PC-3 (cell line): ENCODE measurements at regions not wholly inside any gene's neighbourhood (a gene's known extent, or its start where the extent isn't known, plus 50 kb on each side); places are given as distances from the start of the nearest gene placed in this dataset.
A peak's percentile ranks its signal among the peaks of the same experiment; 100 is the strongest.

Source experiments
- ATAC-seq: fragments of 200-7000 bp; cut with Tn5 transposase; 2 replicates; pipeline ENCODE4 v1.9.1; 2020; ENCODE audit warnings: mild to moderate bottlenecking, moderate library complexity
- BruUV-seq: library from RNA; stranded (reverse); fragments of 400-500 nt; replicated peaks from 2 replicates; lab custom pipeline; 2021; lab: Mats Ljungman, UMichigan
- CTCF ChIA-PET: fragments of 300-600 bp; sonication (Branson Sonifier 250); formaldehyde crosslinking; loops from one replicate; lab custom pipeline; 2022; ENCODE audit warnings: antibody characterized with exemption; lab: Charles Lee
- POLR2A ChIA-PET: fragments of 300-600 bp; sonication (Branson Sonifier 250); formaldehyde crosslinking; loops from one replicate; lab custom pipeline; 2022; ENCODE audit warnings: antibody characterized with exemption; ENCODE audit not compliant: unreplicated experiment; lab: Charles Lee
- DNase-seq: peaks from one replicate; pipeline ENCODE4 v3.0.0-alpha.2; 2015
- H2AFZ ChIP-seq: fragments of 300-600 bp; sonication (generic); 2 replicates; pipeline ENCODE4 v1.6.0; 2016; ENCODE audit warnings: antibody characterized with exemption, low read length
- H3F3A ChIP-seq: fragments of 300-600 bp; sonication (generic); one replicate; pipeline ENCODE4 v1.6.0; 2017; ENCODE audit warnings: antibody characterized with exemption, low read length, control low read depth, mild to moderate bottlenecking; ENCODE audit not compliant: unreplicated experiment
- H3K27ac ChIP-seq: fragments of 300-600 bp; sonication (generic); 2 replicates; pipeline ENCODE4 v1.5.1; 2016; ENCODE audit warnings: mild to moderate bottlenecking, low read length
- H3K27me3 ChIP-seq: fragments of 300-600 bp; sonication (generic); 2 replicates; pipeline ENCODE4 v1.6.1; 2016; ENCODE audit warnings: low read length, mixed read lengths
- H3K36me3 ChIP-seq: fragments of 300-600 bp; sonication (generic); 2 replicates; pipeline ENCODE4 v1.6.1; 2016; ENCODE audit warnings: low read depth, mixed run types, low read length, mixed read lengths
- H3K4me1 ChIP-seq: fragments of 300-600 bp; sonication (generic); 2 replicates; pipeline ENCODE4 v1.5.1; 2016; ENCODE audit warnings: low read length; ENCODE audit not compliant: insufficient read depth
- H3K4me2 ChIP-seq: fragments of 300-600 bp; sonication (generic); 2 replicates; pipeline ENCODE4 v1.6.0; 2016; ENCODE audit warnings: low read length
- H3K4me3 ChIP-seq: fragments of 300-600 bp; sonication (generic); 2 replicates; pipeline ENCODE4 v1.5.1; 2016; ENCODE audit warnings: mild to moderate bottlenecking, low read length, mixed read lengths
- H3K79me2 ChIP-seq: fragments of 300-600 bp; sonication (generic); 2 replicates; pipeline ENCODE4 v1.6.1; 2017; ENCODE audit warnings: low read length, mixed read lengths
- H3K9ac ChIP-seq: fragments of 300-600 bp; sonication (generic); 2 replicates; pipeline ENCODE4 v1.6.0; 2016; ENCODE audit warnings: mild to moderate bottlenecking, low read length
- H3K9me2 ChIP-seq: fragments of 300-600 bp; sonication (generic); replicated peaks from 2 replicates; pipeline ENCODE4 v1.6.1; 2016; ENCODE audit warnings: mixed run types, low read length, mixed read lengths
- H3K9me3 ChIP-seq: fragments of 300-600 bp; sonication (generic); 2 replicates; pipeline ENCODE4 v1.6.1; 2016; ENCODE audit warnings: low read length, mixed read lengths
- H4K20me1 ChIP-seq: fragments of 300-600 bp; sonication (generic); 2 replicates; pipeline ENCODE4 v1.6.1; 2016; ENCODE audit warnings: low read length, mixed read lengths
- EZH2 ChIP-seq: fragments of 300-600 bp; sonication (generic); IDR thresholded peaks from one replicate; pipeline ENCODE4 v1.6.1; 2017; ENCODE audit warnings: antibody characterized with exemption, mild to moderate bottlenecking, low read length; ENCODE audit not compliant: unreplicated experiment
- EZH2phosphoT487 ChIP-seq: fragments of 300-600 bp; sonication (generic); IDR thresholded peaks from 2 replicates; pipeline ENCODE4 v1.6.1; 2018; ENCODE audit warnings: mild to moderate bottlenecking, antibody characterized with exemption, low read length, borderline replicate concordance
- intact Hi-C: fragments of 100-400 bp; cut with micrococcal nuclease; formaldehyde crosslinking; loops from 2 replicates; pipeline ENCODE4 v1.9.0; 2023
- TF ChIP-seq, protein P1 (sequence below): fragments of 300-600 bp; sonication (generic); conservative IDR thresholded peaks from 2 replicates; pipeline ENCODE4 v1.5.1; 2017; ENCODE audit warnings: antibody characterized with exemption, low read depth, mild to moderate bottlenecking, low read length

DNA sequence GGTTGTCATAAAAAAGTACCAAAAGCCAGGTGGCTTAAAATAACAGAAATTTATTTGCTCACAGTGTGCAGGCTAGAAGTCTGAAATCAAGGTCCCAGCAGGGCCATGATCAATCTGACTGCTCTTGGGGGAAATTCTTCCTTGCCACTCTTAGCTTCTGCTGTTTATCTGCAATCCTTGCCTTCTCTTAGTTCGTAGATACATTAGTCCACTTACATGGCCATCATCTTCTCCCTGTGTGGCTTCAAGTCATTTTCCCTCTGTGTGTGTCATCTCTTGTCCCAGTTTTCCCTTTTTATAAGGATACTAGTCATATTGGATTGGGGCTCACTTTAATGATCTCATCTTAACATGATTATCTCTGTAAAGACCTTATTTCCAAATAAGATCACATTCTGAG lies 124.0 kb upstream of the NCAM2 start:
- no peaks in the 10 kb centered on the region for H3K9me3 ChIP-seq
- no peak overlapping the region for H3K4me3 ChIP-seq
- H3K79me2 ChIP-seq = no peaks in the 10 kb centered on the region
- intact Hi-C loops = loop anchor here (2.0 to 10.0 kb wide), 2 partner anchors 389 to 415 kb away; no protein-coding TSS in a partner anchor
- no TSS peak for BruUV-seq
- ChIA-PET CTCF (no interaction called here), POLR2A (no interaction called here)
- no peaks in the 10 kb centered on the region for H3K4me1 ChIP-seq
- H3F3A ChIP-seq = no peaks in the 10 kb centered on the region
- H2AFZ ChIP-seq = no peak overlapping the region
- no peak for ATAC-seq
- H3K4me2 ChIP-seq = no peak overlapping the region
- TF ChIP-seq EZH2 (no peak), EZH2phosphoT487 (no peak)
- TF ChIP-seq, protein P1, sequence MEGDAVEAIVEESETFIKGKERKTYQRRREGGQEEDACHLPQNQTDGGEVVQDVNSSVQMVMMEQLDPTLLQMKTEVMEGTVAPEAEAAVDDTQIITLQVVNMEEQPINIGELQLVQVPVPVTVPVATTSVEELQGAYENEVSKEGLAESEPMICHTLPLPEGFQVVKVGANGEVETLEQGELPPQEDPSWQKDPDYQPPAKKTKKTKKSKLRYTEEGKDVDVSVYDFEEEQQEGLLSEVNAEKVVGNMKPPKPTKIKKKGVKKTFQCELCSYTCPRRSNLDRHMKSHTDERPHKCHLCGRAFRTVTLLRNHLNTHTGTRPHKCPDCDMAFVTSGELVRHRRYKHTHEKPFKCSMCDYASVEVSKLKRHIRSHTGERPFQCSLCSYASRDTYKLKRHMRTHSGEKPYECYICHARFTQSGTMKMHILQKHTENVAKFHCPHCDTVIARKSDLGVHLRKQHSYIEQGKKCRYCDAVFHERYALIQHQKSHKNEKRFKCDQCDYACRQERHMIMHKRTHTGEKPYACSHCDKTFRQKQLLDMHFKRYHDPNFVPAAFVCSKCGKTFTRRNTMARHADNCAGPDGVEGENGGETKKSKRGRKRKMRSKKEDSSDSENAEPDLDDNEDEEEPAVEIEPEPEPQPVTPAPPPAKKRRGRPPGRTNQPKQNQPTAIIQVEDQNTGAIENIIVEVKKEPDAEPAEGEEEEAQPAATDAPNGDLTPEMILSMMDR = no peak
- no peak overlapping the region for H3K27ac ChIP-seq
- DNase-seq = no peak
- no peaks in the 10 kb centered on the region for H3K27me3 ChIP-seq
- no peaks in the 10 kb centered on the region for H3K9me2 ChIP-seq
- no peaks in the 10 kb centered on the region for H3K36me3 ChIP-seq
- H4K20me1 ChIP-seq = no peaks in the 10 kb centered on the region
- H3K9ac ChIP-seq = no peak overlapping the region

DNA sequence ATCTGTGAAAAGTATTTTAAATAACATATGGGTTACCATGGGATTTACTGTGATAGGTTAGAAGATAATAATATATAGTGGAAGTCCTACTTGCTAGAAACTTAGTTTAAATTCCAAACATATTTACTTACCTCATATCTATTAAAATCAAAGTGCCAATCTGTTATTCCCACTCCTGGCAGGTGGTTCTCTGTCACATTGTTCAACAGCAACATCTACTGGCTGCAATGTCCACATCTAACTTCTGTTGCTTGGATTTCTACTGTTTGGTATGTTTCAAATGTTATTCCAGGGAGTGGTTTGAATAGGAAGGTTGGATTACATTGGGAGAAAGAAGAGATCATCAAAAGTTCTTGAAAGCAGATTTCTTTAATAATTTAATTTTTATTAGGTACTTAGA lies 122.5 kb upstream of the NCAM2 start:
- ATAC-seq (no peak), DNase-seq (peak; percentile 25)
- Histone ChIP-seq H3K4me2 (no peak overlapping the region), H3F3A (no peaks in the 10 kb centered on the region), H3K9me3 (no peaks in the 10 kb centered on the region), H3K27me3 (no peaks in the 10 kb centered on the region), H3K79me2 (no peaks in the 10 kb centered on the region), H3K4me3 (no peak overlapping the region), H3K4me1 (no peaks in the 10 kb centered on the region), H3K9me2 (no peaks in the 10 kb centered on the region), H3K27ac (no peak overlapping the region), H2AFZ (no peak overlapping the region), H4K20me1 (no peaks in the 10 kb centered on the region), H3K9ac (no peak overlapping the region), H3K36me3 (no peaks in the 10 kb centered on the region)
- intact Hi-C loops = loop anchor here (2.0 to 10.0 kb wide), 2 partner anchors 391 to 417 kb away; no protein-coding TSS in a partner anchor
- ChIA-PET POLR2A (no interaction called here), CTCF (no interaction called here)
- no TSS peak for BruUV-seq
- TF ChIP-seq, protein P1 = peak; percentile 46
- TF ChIP-seq EZH2 = no peak

- intact Hi-C loops = loop anchor here (10.0 kb wide), 1 partner anchor 393 kb away; no protein-coding TSS in a partner anchor
- H3K9ac ChIP-seq = no peak overlapping the region
- BruUV-seq = no TSS peak
- no peaks in the 10 kb centered on the region for H3K79me2 ChIP-seq
- no peak overlapping the region for H3K4me3 ChIP-seq
- DNase-seq (no peak), ATAC-seq (no peak)
- no peaks in the 10 kb centered on the region for H3K27me3 ChIP-seq
- H3K9me3 ChIP-seq = no peaks in the 10 kb centered on the region
- H2AFZ ChIP-seq = no peak overlapping the region
- H3K4me1 ChIP-seq = no peaks in the 10 kb centered on the region
- H3K27ac ChIP-seq = no peak overlapping the region
- H3K9me2 ChIP-seq = no peaks in the 10 kb centered on the region
- no peak overlapping the region for H3K4me2 ChIP-seq
- no peaks in the 10 kb centered on the region for H3F3A ChIP-seq
- H4K20me1 ChIP-seq = no peaks in the 10 kb centered on the region
- POLR2A ChIA-PET = interaction anchor here (0.6 kb wide), 1 partner anchor 126 kb away, joined by 4 read pairs; no protein-coding TSS in a partner anchor
- TF ChIP-seq EZH2phosphoT487 (no peak), EZH2 (no peak)
- TF ChIP-seq, protein P1 = no peak
- H3K36me3 ChIP-seq = no peaks in the 10 kb centered on the region
- CTCF ChIA-PET = no interaction called here
These were observed 120.2 kb upstream of the NCAM2 start for GRCh38 chr21:20877976-20878375.
